ENCODE measurements at regions not wholly inside any gene's neighbourhood (a gene's known extent, or its start where the extent isn't known, plus 50 kb on each side); places are given as distances from the start of the nearest gene placed in this dataset.

DNA sequence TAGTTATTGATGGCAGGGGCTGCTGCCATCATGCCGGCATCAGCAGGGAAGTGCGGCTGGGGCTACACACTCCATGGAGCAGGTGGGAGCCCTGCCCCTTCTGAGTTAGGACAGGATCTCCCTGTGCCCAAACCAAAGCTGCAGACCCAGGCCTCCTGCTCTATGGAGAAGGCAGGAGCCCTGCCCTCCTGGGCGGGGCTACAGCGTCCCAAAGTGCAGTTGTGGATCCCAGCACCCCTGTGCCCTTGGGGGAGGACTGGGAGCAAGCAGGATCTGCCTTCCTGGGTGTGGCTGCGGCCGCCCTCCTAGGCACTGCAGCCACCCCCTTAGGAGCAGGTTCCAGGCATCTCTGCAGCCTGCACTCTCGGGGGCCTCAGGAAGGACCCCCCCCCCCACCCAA lies 1392.4 kb upstream of the SLC39A10 start:
- no peak overlapping the region for H2BK5ac ChIP-seq (ENCODE audit: low read depth, low read length, poor library complexity)
- no peak overlapping the region for H4K8ac ChIP-seq (ENCODE audit: low read depth, low read length)
- H2AFZ ChIP-seq (ENCODE audit: insufficient read depth, low read length, poor library complexity), result no peak overlapping the region
- no peak overlapping the region for H3K9ac ChIP-seq (ENCODE audit: low read length)
- H2BK120ac ChIP-seq (ENCODE audit: insufficient read depth, low read length, poor library complexity), result no peak overlapping the region
- H3K18ac ChIP-seq (ENCODE audit: low read length), result no peak overlapping the region
- no peak overlapping the region for H2AK5ac ChIP-seq (ENCODE audit: low read length)
- no peak overlapping the region for H3K23ac ChIP-seq (ENCODE audit: low read length)
- H3K4ac ChIP-seq (ENCODE audit: low read depth, low read length), result no peak overlapping the region
- no peak overlapping the region for H3K4me3 ChIP-seq (ENCODE audit: low read depth, low read length)
- H3K79me1 ChIP-seq (ENCODE audit: low read length), result no peaks in the 10 kb centered on the region
- H3K14ac ChIP-seq (ENCODE audit: low read length), result no peak overlapping the region
- H2BK12ac ChIP-seq (ENCODE audit: low read length), result no peak overlapping the region
- H3K9me3 ChIP-seq (ENCODE audit: insufficient read depth, low read depth, low read length), result no peaks in the 10 kb centered on the region
- H3K4me2 ChIP-seq (ENCODE audit: low read length), result no peak overlapping the region
- no peaks in the 10 kb centered on the region for H3K36me3 ChIP-seq (ENCODE audit: control insufficient read depth in 1 of 2, insufficient read depth in 2 of 2, low read length in 2 of 2)
- H4K12ac ChIP-seq (ENCODE audit: low read depth, low read length), result no peak overlapping the region
- no peak for DNase-seq
- no CpG with 5 or more reads among the region's 7 CpGs for WGBS (ENCODE audit: extremely low coverage, insufficient coverage, insufficient read length)
- H3K27me3 ChIP-seq (ENCODE audit: insufficient read depth, low read length), result no peaks in the 10 kb centered on the region
- H3K4me1 ChIP-seq (ENCODE audit: control insufficient read depth in 1 of 2, insufficient read depth in 2 of 2, low read length in 2 of 2), result no peaks in the 10 kb centered on the region
- no peak overlapping the region for H4K91ac ChIP-seq (ENCODE audit: low read depth, low read length)
- no peak overlapping the region for H3K27ac ChIP-seq (ENCODE audit: low read depth, low read length)
- no peaks in the 10 kb centered on the region for H3K79me2 ChIP-seq (ENCODE audit: control insufficient read depth, insufficient read depth, low read length, poor library complexity)

DNA sequence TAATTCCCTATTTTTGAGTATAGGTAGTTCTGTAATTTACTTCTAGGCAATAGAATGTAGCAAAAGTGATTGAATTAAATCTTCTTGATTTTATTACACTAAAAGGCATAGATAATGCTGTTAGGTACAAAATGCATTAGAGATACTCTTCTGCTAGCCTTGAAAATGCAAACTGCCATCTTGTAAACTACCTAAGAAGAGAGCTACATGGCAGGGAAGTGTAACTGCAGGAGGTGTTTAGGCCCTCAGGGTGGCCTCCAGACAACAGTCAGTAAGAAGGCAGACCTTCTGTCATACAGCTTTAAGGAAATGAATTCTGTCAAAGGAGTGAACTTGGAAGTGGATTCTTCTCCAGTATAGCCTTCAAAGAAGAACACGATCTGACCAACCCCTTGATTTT lies 1396.8 kb upstream of the SLC39A10 start:
- no peaks in the 10 kb centered on the region for H3K4me1 ChIP-seq (ENCODE audit: control insufficient read depth in 1 of 2, insufficient read depth in 2 of 2, low read length in 2 of 2)
- no peak overlapping the region for H2AFZ ChIP-seq (ENCODE audit: insufficient read depth, low read length, poor library complexity)
- no peak overlapping the region for H3K4me2 ChIP-seq (ENCODE audit: low read length)
- no peaks in the 10 kb centered on the region for H3K9me3 ChIP-seq (ENCODE audit: insufficient read depth, low read depth, low read length)
- H3K23ac ChIP-seq (ENCODE audit: low read length), result no peak overlapping the region
- H3K27ac ChIP-seq (ENCODE audit: low read depth, low read length), result no peak overlapping the region
- H3K14ac ChIP-seq (ENCODE audit: low read length), result no peak overlapping the region
- H2BK120ac ChIP-seq (ENCODE audit: insufficient read depth, low read length, poor library complexity), result no peak overlapping the region
- H3K79me2 ChIP-seq (ENCODE audit: control insufficient read depth, insufficient read depth, low read length, poor library complexity), result no peaks in the 10 kb centered on the region
- no peak overlapping the region for H3K4ac ChIP-seq (ENCODE audit: low read depth, low read length)
- no peak overlapping the region for H2BK5ac ChIP-seq (ENCODE audit: low read depth, low read length, poor library complexity)
- H3K27me3 ChIP-seq (ENCODE audit: insufficient read depth, low read length), result no peaks in the 10 kb centered on the region
- no peak overlapping the region for H4K91ac ChIP-seq (ENCODE audit: low read depth, low read length)
- no peak overlapping the region for H4K8ac ChIP-seq (ENCODE audit: low read depth, low read length)
- no peak for DNase-seq
- no peak overlapping the region for H4K12ac ChIP-seq (ENCODE audit: low read depth, low read length)
- H2AK5ac ChIP-seq (ENCODE audit: low read length), result no peak overlapping the region
- no peak overlapping the region for H3K9ac ChIP-seq (ENCODE audit: low read length)
- no peaks in the 10 kb centered on the region for H3K79me1 ChIP-seq (ENCODE audit: low read length)
- H2BK12ac ChIP-seq (ENCODE audit: low read length), result no peak overlapping the region
- no peak overlapping the region for H3K4me3 ChIP-seq (ENCODE audit: low read depth, low read length)
- WGBS (ENCODE audit: extremely low coverage, insufficient coverage, insufficient read length), result no CpG with 5 or more reads among the region's 1 CpG
- no peaks in the 10 kb centered on the region for H3K36me3 ChIP-seq (ENCODE audit: control insufficient read depth in 1 of 2, insufficient read depth in 2 of 2, low read length in 2 of 2)
- no peak overlapping the region for H3K18ac ChIP-seq (ENCODE audit: low read length)

DNA sequence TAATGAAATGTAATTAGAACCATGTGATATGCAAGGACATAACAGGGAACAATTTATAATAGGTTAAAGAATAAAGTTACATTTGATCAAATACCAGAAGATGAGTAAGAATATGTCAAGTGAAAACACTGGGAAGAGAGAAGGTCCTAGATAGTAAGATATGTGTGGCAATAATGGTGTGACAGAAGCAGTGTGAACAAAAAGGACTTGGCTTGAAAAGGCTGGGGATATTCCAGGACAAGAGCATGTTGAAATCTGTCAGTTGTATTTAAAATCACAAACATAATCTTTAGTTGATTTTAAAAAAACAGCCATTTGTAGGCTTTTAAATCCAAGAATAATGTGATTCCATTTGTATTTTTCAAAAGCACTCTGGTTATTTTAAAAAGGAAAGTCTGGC lies 1399.9 kb upstream of the SLC39A10 start:
- H3K79me1 ChIP-seq (ENCODE audit: low read length), result no peaks in the 10 kb centered on the region
- no peaks in the 10 kb centered on the region for H3K4me1 ChIP-seq (ENCODE audit: control insufficient read depth in 1 of 2, insufficient read depth in 2 of 2, low read length in 2 of 2)
- H3K27ac ChIP-seq (ENCODE audit: low read depth, low read length), result no peak overlapping the region
- no peak overlapping the region for H2AK5ac ChIP-seq (ENCODE audit: low read length)
- H3K14ac ChIP-seq (ENCODE audit: low read length), result no peak overlapping the region
- H4K12ac ChIP-seq (ENCODE audit: low read depth, low read length), result no peak overlapping the region
- H4K91ac ChIP-seq (ENCODE audit: low read depth, low read length), result no peak overlapping the region
- H3K4ac ChIP-seq (ENCODE audit: low read depth, low read length), result no peak overlapping the region
- H2AFZ ChIP-seq (ENCODE audit: insufficient read depth, low read length, poor library complexity), result no peak overlapping the region
- H2BK120ac ChIP-seq (ENCODE audit: insufficient read depth, low read length, poor library complexity), result no peak overlapping the region
- DNase-seq, result no peak
- no peaks in the 10 kb centered on the region for H3K27me3 ChIP-seq (ENCODE audit: insufficient read depth, low read length)
- H3K18ac ChIP-seq (ENCODE audit: low read length), result no peak overlapping the region
- no peak overlapping the region for H3K4me3 ChIP-seq (ENCODE audit: low read depth, low read length)
- no peak overlapping the region for H2BK12ac ChIP-seq (ENCODE audit: low read length)
- peaks cover 2% of the 10 kb centered on the region for H3K9me3 ChIP-seq (ENCODE audit: insufficient read depth, low read depth, low read length)
- no peak overlapping the region for H3K9ac ChIP-seq (ENCODE audit: low read length)
- H4K8ac ChIP-seq (ENCODE audit: low read depth, low read length), result no peak overlapping the region
- H3K36me3 ChIP-seq (ENCODE audit: control insufficient read depth in 1 of 2, insufficient read depth in 2 of 2, low read length in 2 of 2), result no peaks in the 10 kb centered on the region
- H3K4me2 ChIP-seq (ENCODE audit: low read length), result no peak overlapping the region
- no peak overlapping the region for H2BK5ac ChIP-seq (ENCODE audit: low read depth, low read length, poor library complexity)
- H3K23ac ChIP-seq (ENCODE audit: low read length), result no peak overlapping the region
- H3K79me2 ChIP-seq (ENCODE audit: control insufficient read depth, insufficient read depth, low read length, poor library complexity), result no peaks in the 10 kb centered on the region

DNA sequence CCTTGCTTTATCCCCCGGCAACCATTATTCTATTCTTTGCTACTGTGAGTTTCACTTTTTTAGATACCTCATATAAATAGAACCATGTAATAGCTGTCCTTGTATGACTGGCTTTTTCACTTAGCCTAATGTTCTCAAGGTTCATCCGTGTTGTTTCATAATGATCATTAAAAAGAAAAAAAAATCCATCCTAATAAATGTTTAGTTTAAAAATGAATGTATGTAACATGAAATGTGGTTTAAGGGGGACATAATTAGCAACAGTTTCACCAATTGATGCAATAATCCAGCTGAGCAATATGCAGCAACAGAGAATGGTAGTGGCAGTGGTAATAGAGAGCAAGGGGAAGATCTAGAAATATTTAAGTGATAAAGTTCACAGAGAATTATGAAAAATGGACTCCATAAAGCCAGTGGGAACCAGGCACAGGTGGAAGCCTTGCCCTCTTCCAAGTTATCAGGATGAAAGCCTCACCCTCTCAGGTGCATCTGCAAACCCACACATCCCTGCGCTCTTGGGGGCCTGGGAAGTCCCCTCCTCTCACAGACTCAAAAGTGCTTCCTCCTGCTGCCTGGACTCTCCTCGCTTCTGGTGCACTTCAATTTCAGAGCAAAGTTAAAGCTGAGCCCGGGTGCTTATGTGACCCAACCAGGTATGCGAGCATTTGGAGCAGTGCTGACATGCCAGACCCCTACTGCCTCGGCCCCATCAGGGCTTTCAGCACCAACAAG lies 1403.3 kb upstream of the SLC39A10 start:
- Histone ChIP-seq H3K4me2 (ENCODE audit: low read length) (no peak overlapping the region), H3K9me3 (ENCODE audit: insufficient read depth, low read depth, low read length) (peaks cover 2% of the 10 kb centered on the region), H3K27ac (ENCODE audit: low read depth, low read length) (no peak overlapping the region), H2AFZ (ENCODE audit: insufficient read depth, low read length, poor library complexity) (no peak overlapping the region), H3K9ac (ENCODE audit: low read length) (no peak overlapping the region), H2AK5ac (ENCODE audit: low read length) (no peak overlapping the region), H3K4me1 (ENCODE audit: control insufficient read depth in 1 of 2, insufficient read depth in 2 of 2, low read length in 2 of 2) (no peaks in the 10 kb centered on the region), H2BK5ac (ENCODE audit: low read depth, low read length, poor library complexity) (no peak overlapping the region), H3K18ac (ENCODE audit: low read length) (no peak overlapping the region), H3K27me3 (ENCODE audit: insufficient read depth, low read length) (no peaks in the 10 kb centered on the region), H4K91ac (ENCODE audit: low read depth, low read length) (no peak overlapping the region), H3K4ac (ENCODE audit: low read depth, low read length) (no peak overlapping the region), H2BK12ac (ENCODE audit: low read length) (no peak overlapping the region), H3K79me1 (ENCODE audit: low read length) (no peaks in the 10 kb centered on the region), H3K14ac (ENCODE audit: low read length) (no peak overlapping the region), H4K8ac (ENCODE audit: low read depth, low read length) (no peak overlapping the region), H3K79me2 (ENCODE audit: control insufficient read depth, insufficient read depth, low read length, poor library complexity) (no peaks in the 10 kb centered on the region), H3K23ac (ENCODE audit: low read length) (no peak overlapping the region), H4K12ac (ENCODE audit: low read depth, low read length) (no peak overlapping the region), H2BK120ac (ENCODE audit: insufficient read depth, low read length, poor library complexity) (no peak overlapping the region), H3K4me3 (ENCODE audit: low read depth, low read length) (no peak overlapping the region), H3K36me3 (ENCODE audit: control insufficient read depth in 1 of 2, insufficient read depth in 2 of 2, low read length in 2 of 2) (no peaks in the 10 kb centered on the region)
- no peak for DNase-seq
- no CpG with 5 or more reads among the region's 7 CpGs for WGBS (ENCODE audit: extremely low coverage, insufficient coverage, insufficient read length)

Measured in trophoblast cell (in vitro differentiated cells and primary cell).